ENCODE measurements at regions not wholly inside any gene's neighbourhood (a gene's known extent, or its start where the extent isn't known, plus 50 kb on each side); places are given as distances from the start of the nearest gene placed in this dataset.
"Not testable (repeated sequence)": the region's sequence is repeated elsewhere in the genome, so short reads cannot be mapped to it uniquely, and the experiment has no call there.

GRCh38 chrX:131649741-131650140 lies 105.9 kb downstream of the OR13H1 start:
- H3K9me3 ChIP-seq (ENCODE audit: low read depth, low read length): no peaks in the 10 kb centered on the region
- H3K79me2 ChIP-seq (ENCODE audit: insufficient read depth, low read length): no peaks in the 10 kb centered on the region
- H3K4me1 ChIP-seq (ENCODE audit: insufficient read depth, low read length): no peaks in the 10 kb centered on the region
- H2AFZ ChIP-seq (ENCODE audit: low read length): no peak overlapping the region
- H3K27me3 ChIP-seq (ENCODE audit: insufficient read depth, low read length): no peaks in the 10 kb centered on the region
- no peaks in the 10 kb centered on the region for H3K36me3 ChIP-seq (ENCODE audit: insufficient read depth, low read length)
- no peak overlapping the region for H3K4me2 ChIP-seq (ENCODE audit: insufficient read depth, low read length)
- DNase-seq (ENCODE audit: insufficient read length, low spot score, missing footprints): no peak
- TF ChIP-seq CTCF (IDR thresholded peaks at IDR 0.05; ENCODE audit: extremely low read depth, low read depth, low read length): no peak
- H3K4me3 ChIP-seq (ENCODE audit: insufficient read depth, low read length): no peak overlapping the region
- H4K20me1 ChIP-seq (ENCODE audit: insufficient read depth, low read length): no peaks in the 10 kb centered on the region
- H3K27ac ChIP-seq (ENCODE audit: low read depth, low read length): no peak overlapping the region

- no peak for TF ChIP-seq CTCF (IDR thresholded peaks at IDR 0.05; ENCODE audit: extremely low read depth, low read depth, low read length)
- Histone ChIP-seq H3K4me2 (ENCODE audit: insufficient read depth, low read length) (no peak overlapping the region), H4K20me1 (ENCODE audit: insufficient read depth, low read length) (no peaks in the 10 kb centered on the region), H3K9me3 (ENCODE audit: low read depth, low read length) (no peaks in the 10 kb centered on the region), H3K4me3 (ENCODE audit: insufficient read depth, low read length) (no peak overlapping the region), H3K27ac (ENCODE audit: low read depth, low read length) (no peak overlapping the region), H3K36me3 (ENCODE audit: insufficient read depth, low read length) (no peaks in the 10 kb centered on the region), H3K27me3 (ENCODE audit: insufficient read depth, low read length) (no peaks in the 10 kb centered on the region), H3K4me1 (ENCODE audit: insufficient read depth, low read length) (no peaks in the 10 kb centered on the region), H3K79me2 (ENCODE audit: insufficient read depth, low read length) (no peaks in the 10 kb centered on the region), H2AFZ (ENCODE audit: low read length) (no peak overlapping the region)
- no peak for DNase-seq (ENCODE audit: insufficient read length, low spot score, missing footprints)
Observed at GRCh38 chrX:131650637-131651410, 107.0 kb downstream of the OR13H1 start.

- H3K79me2 ChIP-seq (ENCODE audit: insufficient read depth, low read length); H2AFZ ChIP-seq (ENCODE audit: low read length); H3K36me3 ChIP-seq (ENCODE audit: insufficient read depth, low read length); H3K27me3 ChIP-seq (ENCODE audit: insufficient read depth, low read length); DNase-seq (ENCODE audit: insufficient read length, low spot score, missing footprints); H3K27ac ChIP-seq (ENCODE audit: low read depth, low read length); H3K4me1 ChIP-seq (ENCODE audit: insufficient read depth, low read length); H4K20me1 ChIP-seq (ENCODE audit: insufficient read depth, low read length); H3K9me3 ChIP-seq (ENCODE audit: low read depth, low read length); H3K4me3 ChIP-seq (ENCODE audit: insufficient read depth, low read length); H3K4me2 ChIP-seq (ENCODE audit: insufficient read depth, low read length): not testable (repeated sequence)
Observed at GRCh38 chrX:131663726-131664125, 119.9 kb downstream of the OR13H1 start.

- H3K4me2 ChIP-seq (ENCODE audit: insufficient read depth, low read length): no peak overlapping the region
- DNase-seq (ENCODE audit: insufficient read length, low spot score, missing footprints): no peak
- H3K27ac ChIP-seq (ENCODE audit: low read depth, low read length): no peak overlapping the region
- H3K4me3 ChIP-seq (ENCODE audit: insufficient read depth, low read length): no peak overlapping the region
- H3K79me2 ChIP-seq (ENCODE audit: insufficient read depth, low read length): no peaks in the 10 kb centered on the region
- H3K4me1 ChIP-seq (ENCODE audit: insufficient read depth, low read length): no peaks in the 10 kb centered on the region
- no peak overlapping the region for H2AFZ ChIP-seq (ENCODE audit: low read length)
- peaks cover 9% of the 10 kb centered on the region for H3K27me3 ChIP-seq (ENCODE audit: insufficient read depth, low read length)
- no peaks in the 10 kb centered on the region for H3K9me3 ChIP-seq (ENCODE audit: low read depth, low read length)
- no peaks in the 10 kb centered on the region for H4K20me1 ChIP-seq (ENCODE audit: insufficient read depth, low read length)
- no peak for TF ChIP-seq CTCF (IDR thresholded peaks at IDR 0.05; ENCODE audit: extremely low read depth, low read depth, low read length)
- no peaks in the 10 kb centered on the region for H3K36me3 ChIP-seq (ENCODE audit: insufficient read depth, low read length)
Observed at GRCh38 chrX:131671735-131672134, 127.9 kb downstream of the OR13H1 start.

All from osteoblast (primary cell).